CD8-positive, alpha-beta memory T cell (primary cell): ENCODE measurements at regions not wholly inside any gene's neighbourhood (a gene's known extent, or its start where the extent isn't known, plus 50 kb on each side); places are given as distances from the start of the nearest gene placed in this dataset.

Experiments used
- CTCF ChIA-PET: fragments of 350-600 bp; sonication (Branson Sonifier 250); formaldehyde crosslinking; loops from one replicate; lab custom pipeline; 2021; ENCODE audit warnings: antibody characterized with exemption; lab: Charles Lee
- POLR2A ChIA-PET: fragments of 350-600 bp; sonication (Branson Sonifier 250); formaldehyde crosslinking; loops from one replicate; lab custom pipeline; 2021; ENCODE audit warnings: antibody characterized with exemption; lab: Charles Lee
- DNase-seq, 5 donors: peaks; one replicate each; pipeline versions ENCODE4 v3.0.0 to v3.0.0-alpha.2; 2020 to 2022; ENCODE audit warnings: mixed read lengths in 1 of 5
- H3K27ac ChIP-seq: one replicate; pipeline ENCODE4 v1.7.0; 2013; ENCODE audit warnings: low read depth, mild to moderate bottlenecking, low read length, moderate library complexity
- H3K27me3 ChIP-seq: 2 replicates; pipeline ENCODE4 v1.7.0; 2013; ENCODE audit warnings: low read length, mild to moderate bottlenecking; ENCODE audit not compliant: insufficient read depth, poor library complexity, severe bottlenecking
- H3K36me3 ChIP-seq: 2 replicates; pipeline ENCODE4 v1.7.0; 2013; ENCODE audit warnings: mild to moderate bottlenecking, low read length, moderate library complexity; ENCODE audit not compliant: insufficient read depth
- H3K4me1 ChIP-seq: 2 replicates; pipeline ENCODE4 v1.7.0; 2013; ENCODE audit warnings: mild to moderate bottlenecking, low read length, moderate library complexity; ENCODE audit not compliant: insufficient read depth
- H3K4me3 ChIP-seq: 2 replicates; pipeline ENCODE4 v1.7.0; 2013; ENCODE audit warnings: mild to moderate bottlenecking, low read length
- H3K9me3 ChIP-seq: 2 replicates; pipeline ENCODE4 v1.7.0; 2013; ENCODE audit warnings: mild to moderate bottlenecking, low read length
- H3K27ac Mint-ChIP-seq, 8 donors: one replicate each; pipeline ENCODE4 v1.8.0; 2020 to 2021; ENCODE audit warnings: mixed read lengths in 8 of 8, mild to moderate bottlenecking in 6 of 8, inconsistent platforms in 3 of 8, moderate library complexity in 3 of 8
- H3K27me3 Mint-ChIP-seq, 2 donors: one replicate each; pipeline ENCODE4 v1.8.0; 2020 to 2021; ENCODE audit warnings: mixed read lengths in 2 of 2, mild to moderate bottlenecking in 1 of 2, moderate library complexity in 1 of 2
- H3K36me3 Mint-ChIP-seq, 3 donors: one replicate each; pipeline ENCODE4 v1.8.0; 2020 to 2021; ENCODE audit warnings: mixed read lengths in 3 of 3, inconsistent platforms in 1 of 3, mild to moderate bottlenecking in 1 of 3
- H3K4me1 Mint-ChIP-seq, 3 donors: one replicate each; pipeline ENCODE4 v1.8.0; 2020 to 2021; ENCODE audit warnings: mixed read lengths in 3 of 3, inconsistent platforms in 1 of 3, mild to moderate bottlenecking in 1 of 3
- H3K4me3 Mint-ChIP-seq, 7 donors: one replicate each; pipeline ENCODE4 v1.8.0; 2020 to 2021; ENCODE audit warnings: mixed read lengths in 7 of 7, mild to moderate bottlenecking in 6 of 7, moderate library complexity in 4 of 7, inconsistent platforms in 2 of 7
- H3K9me3 Mint-ChIP-seq, 5 donors: one replicate each; pipeline ENCODE4 v1.8.0; 2020 to 2022; ENCODE audit warnings: mixed read lengths in 5 of 5, mild to moderate bottlenecking in 3 of 5, moderate library complexity in 2 of 5, inconsistent platforms in 1 of 5

- POLR2A ChIA-PET, result no interaction called here
- H3K4me3 ChIP-seq, result no peak overlapping the region
- DNase-seq, result no peak
- Mint-ChIP-seq H3K4me3 (no peak overlapping the region), H3K9me3 (peaks cover 0 to 5% (median 0%) of the 10 kb centered on the region in 5 donors), H3K27me3 (no peaks in the 10 kb centered on the region), H3K4me1 (no peaks in the 10 kb centered on the region), H3K27ac (no peak overlapping the region), H3K36me3 (no peaks in the 10 kb centered on the region)
- H3K27ac ChIP-seq, result no peak overlapping the region
- no peaks in the 10 kb centered on the region for H3K36me3 ChIP-seq
- no peaks in the 10 kb centered on the region for H3K9me3 ChIP-seq
- CTCF ChIA-PET, result no interaction called here
- no peaks in the 10 kb centered on the region for H3K27me3 ChIP-seq
- H3K4me1 ChIP-seq, result no peaks in the 10 kb centered on the region
Measured at GRCh38 chr1:83574791-83575190, 424.1 kb downstream of the TTLL7 start.

GRCh38 chr1:83573776-83574175 is 425.2 kb downstream of the TTLL7 start:
- ChIA-PET POLR2A (no interaction called here), CTCF (no interaction called here)
- H3K36me3 Mint-ChIP-seq, result no peaks in the 10 kb centered on the region

GRCh38 chr1:83571536-83571935 is 427.4 kb downstream of the TTLL7 start:
- no peak overlapping the region for H3K4me3 Mint-ChIP-seq
- no peaks in the 10 kb centered on the region for H3K36me3 ChIP-seq
- H3K27me3 Mint-ChIP-seq, result no peaks in the 10 kb centered on the region
- H3K4me1 ChIP-seq, result no peaks in the 10 kb centered on the region
- no peaks in the 10 kb centered on the region for H3K9me3 ChIP-seq
- H3K36me3 Mint-ChIP-seq, result no peaks in the 10 kb centered on the region
- H3K27ac ChIP-seq, result no peak overlapping the region
- H3K27ac Mint-ChIP-seq, result no peak overlapping the region
- H3K4me1 Mint-ChIP-seq, result no peaks in the 10 kb centered on the region
- no peak overlapping the region for H3K4me3 ChIP-seq
- H3K9me3 Mint-ChIP-seq, result peaks cover 0 to 6% (median 2%) of the 10 kb centered on the region in 5 donors
- ChIA-PET POLR2A (no interaction called here), CTCF (no interaction called here)
- DNase-seq, result no peak
- no peaks in the 10 kb centered on the region for H3K27me3 ChIP-seq

More at GRCh38 chr1:83573776-83574175, 425.2 kb downstream of the TTLL7 start:
- no peaks in the 10 kb centered on the region for H3K4me1 ChIP-seq
- H3K27ac ChIP-seq, result no peak overlapping the region
- Mint-ChIP-seq H3K27me3 (no peaks in the 10 kb centered on the region), H3K4me1 (no peaks in the 10 kb centered on the region), H3K4me3 (no peak overlapping the region), H3K27ac (no peak overlapping the region), H3K9me3 (peaks cover 0 to 9% (median 0%) of the 10 kb centered on the region in 5 donors)
- no peaks in the 10 kb centered on the region for H3K9me3 ChIP-seq
- H3K36me3 ChIP-seq, result no peaks in the 10 kb centered on the region
- DNase-seq, result no peak
- H3K27me3 ChIP-seq, result no peaks in the 10 kb centered on the region
- H3K4me3 ChIP-seq, result no peak overlapping the region

GRCh38 chr1:83561346-83561745 is 437.6 kb downstream of the TTLL7 start:
- no peak overlapping the region for H3K27ac ChIP-seq
- no peaks in the 10 kb centered on the region for H3K27me3 ChIP-seq
- Mint-ChIP-seq H3K9me3 (peaks cover 0 to 17% (median 3%) of the 10 kb centered on the region in 5 donors), H3K27me3 (peaks cover 0 to 1% of the 10 kb centered on the region in 2 donors), H3K27ac (no peak overlapping the region), H3K4me3 (no peak overlapping the region), H3K4me1 (no peaks in the 10 kb centered on the region), H3K36me3 (no peaks in the 10 kb centered on the region)
- no peaks in the 10 kb centered on the region for H3K9me3 ChIP-seq
- no peak for DNase-seq
- no peaks in the 10 kb centered on the region for H3K4me1 ChIP-seq
- H3K4me3 ChIP-seq, result no peak overlapping the region
- CTCF ChIA-PET, result no interaction called here
- POLR2A ChIA-PET, result no interaction called here
- no peaks in the 10 kb centered on the region for H3K36me3 ChIP-seq

- H3K27me3 Mint-ChIP-seq, result no peaks in the 10 kb centered on the region
- no peak for DNase-seq
- no peak overlapping the region for H3K27ac Mint-ChIP-seq
- H3K27ac ChIP-seq, result no peak overlapping the region
- ChIA-PET CTCF (no interaction called here), POLR2A (no interaction called here)
- H3K9me3 ChIP-seq, result no peaks in the 10 kb centered on the region
- H3K4me3 Mint-ChIP-seq, result no peak overlapping the region
- no peak overlapping the region for H3K4me3 ChIP-seq
- H3K4me1 ChIP-seq, result no peaks in the 10 kb centered on the region
- peaks cover 0 to 19% (median 3%) of the 10 kb centered on the region in 5 donors for H3K9me3 Mint-ChIP-seq
- no peaks in the 10 kb centered on the region for H3K36me3 ChIP-seq
- no peaks in the 10 kb centered on the region for H3K27me3 ChIP-seq
- no peaks in the 10 kb centered on the region for H3K36me3 Mint-ChIP-seq
- no peaks in the 10 kb centered on the region for H3K4me1 Mint-ChIP-seq
Measured at GRCh38 chr1:83559129-83559840, 439.6 kb downstream of the TTLL7 start.

GRCh38 chr1:83555871-83556270 is 443.1 kb downstream of the TTLL7 start:
- POLR2A ChIA-PET, result no interaction called here
- CTCF ChIA-PET, result no interaction called here
- H3K9me3 Mint-ChIP-seq, result peaks cover 0 to 11% (median 0%) of the 10 kb centered on the region in 5 donors

GRCh38 chr1:83554174-83554573 is 444.8 kb downstream of the TTLL7 start:
- peaks cover 0 to 6% (median 0%) of the 10 kb centered on the region in 5 donors for H3K9me3 Mint-ChIP-seq
- H3K27me3 ChIP-seq, result no peaks in the 10 kb centered on the region
- no peaks in the 10 kb centered on the region for H3K9me3 ChIP-seq
- no peak overlapping the region for H3K27ac ChIP-seq
- no peak overlapping the region for H3K4me3 ChIP-seq
- H3K27ac Mint-ChIP-seq, result no peak overlapping the region
- CTCF ChIA-PET, result no interaction called here
- no peaks in the 10 kb centered on the region for H3K36me3 Mint-ChIP-seq
- H3K36me3 ChIP-seq, result no peaks in the 10 kb centered on the region
- no peak overlapping the region for H3K4me3 Mint-ChIP-seq
- no peaks in the 10 kb centered on the region for H3K4me1 Mint-ChIP-seq
- POLR2A ChIA-PET, result no interaction called here
- H3K4me1 ChIP-seq, result no peaks in the 10 kb centered on the region
- no peak for DNase-seq
- H3K27me3 Mint-ChIP-seq, result peaks cover 0 to 1% of the 10 kb centered on the region in 2 donors

More at GRCh38 chr1:83555871-83556270, 443.1 kb downstream of the TTLL7 start:
- Mint-ChIP-seq H3K36me3 (no peaks in the 10 kb centered on the region), H3K27ac (no peak overlapping the region), H3K4me3 (no peak overlapping the region), H3K27me3 (peaks cover 0 to 1% of the 10 kb centered on the region in 2 donors), H3K4me1 (no peaks in the 10 kb centered on the region)
- Histone ChIP-seq H3K4me1 (no peaks in the 10 kb centered on the region), H3K9me3 (no peaks in the 10 kb centered on the region), H3K27ac (no peak overlapping the region), H3K4me3 (no peak overlapping the region), H3K36me3 (no peaks in the 10 kb centered on the region), H3K27me3 (no peaks in the 10 kb centered on the region)
- DNase-seq, result no peak

GRCh38 chr1:83552820-83553219 is 446.1 kb downstream of the TTLL7 start:
- Mint-ChIP-seq H3K36me3 (no peaks in the 10 kb centered on the region), H3K27me3 (peaks cover 0 to 1% of the 10 kb centered on the region in 2 donors), H3K4me3 (no peak overlapping the region), H3K9me3 (peaks cover 0 to 6% (median 0%) of the 10 kb centered on the region in 5 donors), H3K4me1 (no peaks in the 10 kb centered on the region), H3K27ac (no peak overlapping the region)
- H3K27ac ChIP-seq, result no peak overlapping the region
- H3K4me1 ChIP-seq, result no peaks in the 10 kb centered on the region
- POLR2A ChIA-PET, result no interaction called here
- no peaks in the 10 kb centered on the region for H3K9me3 ChIP-seq
- no peaks in the 10 kb centered on the region for H3K27me3 ChIP-seq
- DNase-seq, result no peak
- no peak overlapping the region for H3K4me3 ChIP-seq
- CTCF ChIA-PET, result no interaction called here
- H3K36me3 ChIP-seq, result no peaks in the 10 kb centered on the region
